ENCODE measurements at regions not wholly inside any gene's neighbourhood (a gene's known extent, or its start where the extent isn't known, plus 50 kb on each side); places are given as distances from the start of the nearest gene placed in this dataset.

- peak; percentile 25 to 71 for DNase-seq
Measured at GRCh38 chr3:187935623-187936156, 190.4 kb upstream of the BCL6 start.

- no peak for DNase-seq
Measured at GRCh38 chr3:187936676-187937075, 191.4 kb upstream of the BCL6 start.

GRCh38 chr3:187939891-187940290 lies 194.6 kb upstream of the BCL6 start:
- DNase-seq: no peak

GRCh38 chr3:187941135-187941847 lies 196.0 kb upstream of the BCL6 start:
- no peak for DNase-seq

GRCh38 chr3:187941848-187942194 lies 196.6 kb upstream of the BCL6 start:
- DNase-seq: no peak

GRCh38 chr3:187942658-187943241 lies 197.5 kb upstream of the BCL6 start:
- no peak for DNase-seq

- no peak for DNase-seq
Measured at GRCh38 chr3:187943677-187944389, 198.6 kb upstream of the BCL6 start.

GRCh38 chr3:187944390-187945179 lies 199.3 kb upstream of the BCL6 start:
- no peak for DNase-seq

- no peak for DNase-seq
Measured at GRCh38 chr3:187945374-187945773, 200.1 kb upstream of the BCL6 start.

- peak; percentile 59 to 61 for DNase-seq
Measured at GRCh38 chr3:187946163-187946691, 201.0 kb upstream of the BCL6 start.

- DNase-seq: no peak
Measured at GRCh38 chr3:187946981-187947380, 201.7 kb upstream of the BCL6 start.

- DNase-seq: no peak
Measured at GRCh38 chr3:187947927-187948682, 202.8 kb upstream of the BCL6 start.

GRCh38 chr3:187949093-187949820 lies 204.0 kb upstream of the BCL6 start:
- no peak for DNase-seq

- no peak for DNase-seq
Measured at GRCh38 chr3:187950671-187951070, 203.3 kb upstream of the LPP start.

GRCh38 chr3:187951452-187952190 lies 202.3 kb upstream of the LPP start:
- DNase-seq: no peak

- no peak for DNase-seq
Measured at GRCh38 chr3:187952849-187953248, 201.1 kb upstream of the LPP start.

GRCh38 chr3:187954516-187954872 lies 199.5 kb upstream of the LPP start:
- no peak for DNase-seq

GRCh38 chr3:187954873-187955586 lies 198.9 kb upstream of the LPP start:
- no peak for DNase-seq

GRCh38 chr3:187955587-187955952 lies 198.4 kb upstream of the LPP start:
- no peak for DNase-seq

- no peak for DNase-seq
Measured at GRCh38 chr3:187957165-187957581, 196.8 kb upstream of the LPP start.

Measured in SHP77 (cell line).